Lower lobe of right lung (tissue), 2 donors: ENCODE measurements at regions not wholly inside any gene's neighbourhood (a gene's known extent, or its start where the extent isn't known, plus 50 kb on each side); places are given as distances from the start of the nearest gene placed in this dataset.

ENCODE experiments used
- ATAC-seq, 2 donors: fragments of 200-7000 bp; cut with Tn5 transposase; one replicate each; pipeline ENCODE4 v1.9.1; 2020 to 2022; ENCODE audit warnings: mild to moderate bottlenecking in 2 of 2, moderate library complexity in 2 of 2
- DNase-seq: peaks from one replicate; pipeline ENCODE4 v3.0.0-alpha.2; 2020
- H3K27ac ChIP-seq: fragments of 200-600 bp; one replicate; pipeline ENCODE4 v1.8.0; 2022
- H3K27me3 ChIP-seq: fragments of 200-600 bp; one replicate; pipeline ENCODE4 v1.8.0; 2022; ENCODE audit warnings: low read depth
- H3K36me3 ChIP-seq: fragments of 200-600 bp; one replicate; pipeline ENCODE4 v1.8.0; 2022; ENCODE audit warnings: mild to moderate bottlenecking
- H3K4me1 ChIP-seq: fragments of 200-600 bp; one replicate; pipeline ENCODE4 v1.8.0; 2022
- H3K4me3 ChIP-seq: fragments of 200-600 bp; one replicate; pipeline ENCODE4 v1.8.0; 2022; ENCODE audit warnings: mild to moderate bottlenecking
- H3K9me3 ChIP-seq: fragments of 200-600 bp; one replicate; pipeline ENCODE4 v1.8.0; 2022
- CTCF ChIP-seq: fragments of 200-600 bp; IDR thresholded peaks from one replicate; pipeline ENCODE4 v1.8.0; 2022; ENCODE audit warnings: antibody characterized with exemption, mild to moderate bottlenecking
- intact Hi-C: fragments of 100-400 bp; cut with DNase I; formaldehyde crosslinking; loops from one replicate; pipeline ENCODE4 v1.11.0; 2022
- donor health status: DM: no; HTN: yes; CAD: no; lungs with severe emphysema.

GRCh38 chr2:106990297-106990696 is 104.3 kb upstream of the ST6GAL2 start:
- H3K4me3 ChIP-seq: no peak overlapping the region
- no peak overlapping the region for H3K27ac ChIP-seq
- DNase-seq (no peak), ATAC-seq (no peak)
- no peaks in the 10 kb centered on the region for H3K4me1 ChIP-seq
- H3K9me3 ChIP-seq: no peaks in the 10 kb centered on the region
- H3K36me3 ChIP-seq: no peaks in the 10 kb centered on the region
- intact Hi-C loops: no loop called here
- no peak for TF ChIP-seq CTCF
- no peaks in the 10 kb centered on the region for H3K27me3 ChIP-seq

- H3K27me3 ChIP-seq: no peaks in the 10 kb centered on the region
- no peak overlapping the region for H3K27ac ChIP-seq
- H3K4me3 ChIP-seq: no peak overlapping the region
- H3K36me3 ChIP-seq: no peaks in the 10 kb centered on the region
- H3K4me1 ChIP-seq: no peaks in the 10 kb centered on the region
- intact Hi-C loops: no loop called here
- H3K9me3 ChIP-seq: no peaks in the 10 kb centered on the region
- ATAC-seq (no peak), DNase-seq (no peak)
- TF ChIP-seq CTCF: no peak
Measured at GRCh38 chr2:106991866-106992265, 105.9 kb upstream of the ST6GAL2 start.

GRCh38 chr2:106995556-106995955 is 109.6 kb upstream of the ST6GAL2 start:
- Histone ChIP-seq H3K9me3 (no peaks in the 10 kb centered on the region), H3K4me3 (no peak overlapping the region), H3K27ac (no peak overlapping the region), H3K27me3 (no peaks in the 10 kb centered on the region), H3K36me3 (no peaks in the 10 kb centered on the region), H3K4me1 (no peaks in the 10 kb centered on the region)
- intact Hi-C loops: no loop called here
- DNase-seq (no peak), ATAC-seq (no peak)
- no peak for TF ChIP-seq CTCF

- H3K4me3 ChIP-seq: no peak overlapping the region
- no peaks in the 10 kb centered on the region for H3K4me1 ChIP-seq
- H3K27me3 ChIP-seq: no peaks in the 10 kb centered on the region
- H3K9me3 ChIP-seq: no peaks in the 10 kb centered on the region
- ATAC-seq (no peak), DNase-seq (no peak)
- TF ChIP-seq CTCF: no peak
- H3K36me3 ChIP-seq: no peaks in the 10 kb centered on the region
- no peak overlapping the region for H3K27ac ChIP-seq
- intact Hi-C loops: no loop called here
Measured at GRCh38 chr2:106996171-106996769, 110.3 kb upstream of the ST6GAL2 start.

- H3K4me1 ChIP-seq: no peaks in the 10 kb centered on the region
- DNase-seq: no peak
- no peak for ATAC-seq
- TF ChIP-seq CTCF: no peak
- H3K4me3 ChIP-seq: no peak overlapping the region
- intact Hi-C loops: no loop called here
- no peaks in the 10 kb centered on the region for H3K9me3 ChIP-seq
- no peak overlapping the region for H3K27ac ChIP-seq
- no peaks in the 10 kb centered on the region for H3K27me3 ChIP-seq
- H3K36me3 ChIP-seq: no peaks in the 10 kb centered on the region
Measured at GRCh38 chr2:106997204-106997603, 111.2 kb upstream of the ST6GAL2 start.

GRCh38 chr2:107001062-107001461 is 115.1 kb upstream of the ST6GAL2 start:
- H3K27ac ChIP-seq: no peak overlapping the region
- H3K27me3 ChIP-seq: no peaks in the 10 kb centered on the region
- H3K36me3 ChIP-seq: no peaks in the 10 kb centered on the region
- no peak for TF ChIP-seq CTCF
- DNase-seq: no peak
- H3K4me1 ChIP-seq: no peaks in the 10 kb centered on the region
- no peak overlapping the region for H3K4me3 ChIP-seq
- intact Hi-C loops: no loop called here
- no peaks in the 10 kb centered on the region for H3K9me3 ChIP-seq
- no peak for ATAC-seq
